ENCODE measurements at regions not wholly inside any gene's neighbourhood (a gene's known extent, or its start where the extent isn't known, plus 50 kb on each side); places are given as distances from the start of the nearest gene placed in this dataset.
"Not testable (repeated sequence)": the region's sequence is repeated elsewhere in the genome, so short reads cannot be mapped to it uniquely, and the experiment has no call there.

- no peak for DNase-seq
- peaks cover 6 to 20% (median 17%) of the 10 kb centered on the region in 4 donors for H3K9me3 ChIP-seq
Observed at GRCh38 chr16:72637306-72637705, 410.6 kb downstream of the ZFHX3 start.

GRCh38 chr16:72635694-72636093 lies 412.2 kb downstream of the ZFHX3 start:
- ATAC-seq (ENCODE audit: low FRiP score in 2 of 2), result no peak
- Histone ChIP-seq H3K27me3 (no peaks in the 10 kb centered on the region), H3K4me3 (no peak overlapping the region), H3K36me3 (no peaks in the 10 kb centered on the region), H3K4me1 (no peaks in the 10 kb centered on the region), H3K27ac (no peak overlapping the region), H3K9me3 (peaks cover 6 to 19% (median 16%) of the 10 kb centered on the region in 4 donors)
- TF ChIP-seq EP300 (IDR thresholded peaks at IDR 0.05) (no peak), POLR2AphosphoS5 (IDR thresholded peaks at IDR 0.05) (no peak), CTCF (IDR thresholded peaks at IDR 0.05) (no peak), POLR2A (IDR thresholded peaks at IDR 0.05) (no peak)
- 88 to 95% methylated on average over 5 of the region's 5 CpGs for WGBS, 2 donors
- no peak for DNase-seq

More at GRCh38 chr16:72637306-72637705, 410.6 kb downstream of the ZFHX3 start:
- no peaks in the 10 kb centered on the region for H3K27me3 ChIP-seq
- 74 to 75% methylated on average over 1 of the region's 1 CpG for WGBS, 2 donors
- no peak overlapping the region for H3K4me3 ChIP-seq
- no peak for ATAC-seq (ENCODE audit: low FRiP score in 2 of 2)
- H3K36me3 ChIP-seq, result no peaks in the 10 kb centered on the region
- no peaks in the 10 kb centered on the region for H3K4me1 ChIP-seq
- TF ChIP-seq POLR2AphosphoS5 (IDR thresholded peaks at IDR 0.05) (no peak), POLR2A (IDR thresholded peaks at IDR 0.05) (no peak), CTCF (IDR thresholded peaks at IDR 0.05) (no peak), EP300 (IDR thresholded peaks at IDR 0.05) (no peak)
- no peak overlapping the region for H3K27ac ChIP-seq

GRCh38 chr16:72635104-72635503 lies 412.8 kb downstream of the ZFHX3 start:
- DNase-seq, result no peak
- TF ChIP-seq CTCF (IDR thresholded peaks at IDR 0.05), result no peak
- no peak for TF ChIP-seq POLR2AphosphoS5 (IDR thresholded peaks at IDR 0.05)
- TF ChIP-seq POLR2A (IDR thresholded peaks at IDR 0.05), result no peak
- no peak for TF ChIP-seq EP300 (IDR thresholded peaks at IDR 0.05)
- Histone ChIP-seq H3K9me3 (peaks cover 6 to 16% (median 12%) of the 10 kb centered on the region in 4 donors), H3K27me3 (no peaks in the 10 kb centered on the region), H3K4me1 (no peaks in the 10 kb centered on the region), H3K36me3 (no peaks in the 10 kb centered on the region), H3K27ac (no peak overlapping the region), H3K4me3 (no peak overlapping the region)
- 92 to 96% methylated on average over 4 of the region's 4 CpGs for WGBS, 2 donors
- no peak for ATAC-seq (ENCODE audit: low FRiP score in 2 of 2)

- H3K27ac ChIP-seq; DNase-seq; ATAC-seq (ENCODE audit: low FRiP score in 2 of 2); H3K9me3 ChIP-seq; H3K36me3 ChIP-seq; H3K27me3 ChIP-seq; H3K4me1 ChIP-seq: not testable (repeated sequence)
- peak overlapping the region in 2 of 4 donors; percentile 10 to 17 for H3K4me3 ChIP-seq
- WGBS, 2 donors, result 80 to 89% methylated on average over 24 of the region's 30 CpGs
Observed at GRCh38 chr16:72627182-72627896, 420.6 kb downstream of the ZFHX3 start.

DNA sequence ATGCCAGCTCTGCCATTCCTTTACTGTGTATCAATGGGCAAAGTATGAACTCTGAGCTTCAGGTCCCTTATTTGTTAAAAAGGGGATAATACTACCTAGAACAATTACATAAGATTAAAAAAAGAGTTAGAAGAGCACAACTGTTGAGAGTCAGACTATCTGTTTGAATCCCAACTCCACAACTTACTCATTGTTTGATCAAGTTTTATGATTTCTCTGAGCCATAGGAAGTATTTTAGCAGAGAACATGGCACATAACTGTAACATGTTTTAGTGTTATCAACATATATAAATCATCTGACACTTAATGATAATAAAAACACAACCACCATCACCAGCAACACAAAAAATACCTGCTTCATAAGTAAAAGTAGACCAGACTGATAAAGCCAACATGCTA lies 421.3 kb downstream of the ZFHX3 start:
- TF ChIP-seq EP300 (IDR thresholded peaks at IDR 0.05) (no peak), POLR2A (IDR thresholded peaks at IDR 0.05) (no peak), CTCF (IDR thresholded peaks at IDR 0.05) (no peak), POLR2AphosphoS5 (IDR thresholded peaks at IDR 0.05) (no peak)
- H3K36me3 ChIP-seq, result no peaks in the 10 kb centered on the region
- H3K4me3 ChIP-seq, result no peak overlapping the region
- H3K9me3 ChIP-seq, result no peaks in the 10 kb centered on the region
- H3K27me3 ChIP-seq, result no peaks in the 10 kb centered on the region
- DNase-seq (no peak), ATAC-seq (ENCODE audit: low FRiP score in 2 of 2) (no peak)
- no peaks in the 10 kb centered on the region for H3K4me1 ChIP-seq
- H3K27ac ChIP-seq, result no peak overlapping the region

All from upper lobe of left lung (tissue), 6 donors.